MCF 10A (cell line): ENCODE measurements at regions not wholly inside any gene's neighbourhood (a gene's known extent, or its start where the extent isn't known, plus 50 kb on each side); places are given as distances from the start of the nearest gene placed in this dataset.
A peak's percentile ranks its signal among the peaks of the same experiment; 100 is the strongest.

Experiments used
- BruUV-seq: library from RNA; stranded (reverse); fragments of 400-500 nt; replicated peaks from 2 replicates; lab custom pipeline; 2021; lab: Mats Ljungman, UMichigan
- CTCF ChIA-PET: fragments of 300-600 bp; sonication (Branson Sonifier 250); formaldehyde crosslinking; extraction: SDS; loops from one replicate; lab custom pipeline; 2021; ENCODE audit warnings: antibody characterized with exemption, inconsistent platforms; lab: Yijun Ruan, JAX
- POLR2A ChIA-PET: fragments of 300-600, 350-650 bp; sonication (Branson Sonifier 250); formaldehyde crosslinking; extraction: SDS; loops from one replicate; lab custom pipeline; 2020; ENCODE audit warnings: antibody characterized with exemption, inconsistent platforms; lab: Yijun Ruan, JAX
- DNase-seq: peaks from one replicate; pipeline ENCODE4 v3.0.0-alpha.2; 2018; ENCODE audit not compliant: unreplicated experiment
- H3K27ac Mint-ChIP-seq: one replicate; pipeline ENCODE4 v1.8.0; 2022; ENCODE audit warnings: mild to moderate bottlenecking, low read depth, mixed read lengths; ENCODE audit not compliant: unreplicated experiment
- H3K27me3 Mint-ChIP-seq: one replicate; pipeline ENCODE4 v1.8.0; 2022; ENCODE audit warnings: mixed read lengths; ENCODE audit not compliant: insufficient read depth, unreplicated experiment
- H3K36me3 Mint-ChIP-seq: one replicate; pipeline ENCODE4 v1.8.0; 2022; ENCODE audit warnings: mild to moderate bottlenecking, moderate library complexity, mixed read lengths; ENCODE audit not compliant: insufficient read depth, unreplicated experiment
- H3K4me1 Mint-ChIP-seq: one replicate; pipeline ENCODE4 v1.8.0; 2022; ENCODE audit warnings: mixed read lengths; ENCODE audit not compliant: insufficient read depth, unreplicated experiment
- H3K4me3 Mint-ChIP-seq: one replicate; pipeline ENCODE4 v1.8.0; 2022; ENCODE audit warnings: mild to moderate bottlenecking, moderate library complexity, mixed read lengths; ENCODE audit not compliant: unreplicated experiment
- H3K9me3 Mint-ChIP-seq: one replicate; pipeline ENCODE4 v1.8.0; 2022; ENCODE audit warnings: mixed read lengths; ENCODE audit not compliant: unreplicated experiment
- CTCF ChIP-seq: fragments of 200-600 bp; IDR thresholded peaks from one replicate; pipeline ENCODE4 v1.8.0; 2022; ENCODE audit warnings: antibody characterized with exemption, mild to moderate bottlenecking; ENCODE audit not compliant: unreplicated experiment
- intact Hi-C: fragments of 100-400 bp; cut with micrococcal nuclease; formaldehyde crosslinking; loops from 2 replicates; pipeline ENCODE4 v1.14.1; 2022

- ChIA-PET CTCF (interaction anchor here (1.9 to 2.4 kb wide), 2 partner anchors 9 to 220 kb away, joined by 4 to 16 read pairs; no protein-coding TSS in a partner anchor), POLR2A (interaction anchor here (0.9 to 26.6 kb wide), 7 partner anchors 10 to 41 kb away, joined by 3 to 502 read pairs (median 7); no protein-coding TSS in a partner anchor)
- no TSS peak for BruUV-seq
- no peak for DNase-seq
- intact Hi-C loops = no loop called here
- no peaks in the 10 kb centered on the region for H3K27me3 Mint-ChIP-seq
- TF ChIP-seq CTCF = no peak
- no peak overlapping the region for H3K4me3 Mint-ChIP-seq
- peak overlapping the region; percentile 81 for H3K27ac Mint-ChIP-seq
- no peaks in the 10 kb centered on the region for H3K9me3 Mint-ChIP-seq
- peaks cover 29% of the 10 kb centered on the region for H3K36me3 Mint-ChIP-seq
- peaks cover 36% of the 10 kb centered on the region for H3K4me1 Mint-ChIP-seq
Observed at GRCh38 chr1:198893141-198893540, 254.3 kb downstream of the PTPRC start.

DNA sequence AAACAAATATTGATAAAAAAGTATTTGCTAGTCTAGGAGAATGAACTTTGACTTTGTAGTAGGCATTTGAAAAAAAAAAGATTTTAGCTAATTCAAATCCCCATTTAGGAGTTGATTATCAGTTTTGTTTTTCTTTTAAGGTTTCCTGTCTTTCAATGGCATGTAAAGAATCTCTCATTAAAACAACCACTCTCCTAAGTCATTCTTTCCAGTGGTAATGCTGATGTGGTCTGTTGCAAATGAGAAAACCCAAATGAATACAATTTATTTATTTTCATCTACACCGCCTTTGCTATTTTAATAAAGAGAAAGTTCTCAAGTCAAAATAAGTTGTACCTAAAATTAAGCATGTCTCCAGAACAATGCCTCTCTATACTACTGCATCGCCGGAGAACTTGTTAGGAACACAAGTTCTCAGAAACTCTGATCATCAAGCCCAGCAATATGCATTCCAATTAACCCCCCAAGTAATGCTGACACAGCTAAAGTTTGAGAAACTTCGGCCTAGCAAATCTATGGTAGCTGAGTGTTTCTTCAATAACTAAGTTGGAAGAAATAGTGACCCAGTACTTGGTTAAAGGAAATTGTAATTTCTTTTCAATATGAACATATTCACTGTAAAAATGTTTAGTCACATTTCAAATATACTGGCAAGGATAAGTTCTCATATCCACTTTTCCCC is 255.1 kb downstream of the PTPRC start:
- Mint-ChIP-seq H3K36me3 (peaks cover 36% of the 10 kb centered on the region), H3K4me3 (no peak overlapping the region), H3K27me3 (no peaks in the 10 kb centered on the region), H3K9me3 (no peaks in the 10 kb centered on the region), H3K27ac (no peak overlapping the region), H3K4me1 (peaks cover 33% of the 10 kb centered on the region)
- no peak for TF ChIP-seq CTCF
- ChIA-PET POLR2A (interaction anchor here (0.9 to 26.6 kb wide), 7 partner anchors 8 to 67 kb away, joined by 3 to 502 read pairs (median 4); no protein-coding TSS in a partner anchor), CTCF (interaction anchor here (1.0 to 2.4 kb wide), 4 partner anchors 8 to 792 kb away, joined by 3 to 16 read pairs (median 4); no protein-coding TSS in a partner anchor)
- BruUV-seq = no TSS peak
- intact Hi-C loops = no loop called here
- no peak for DNase-seq

GRCh38 chr1:198901266-198901665 is 262.4 kb downstream of the PTPRC start:
- Mint-ChIP-seq H3K27me3 (no peaks in the 10 kb centered on the region), H3K9me3 (no peaks in the 10 kb centered on the region), H3K27ac (peak overlapping the region; percentile 94), H3K4me1 (peaks cover 49% of the 10 kb centered on the region), H3K36me3 (peaks cover 37% of the 10 kb centered on the region), H3K4me3 (no peak overlapping the region)
- POLR2A ChIA-PET = interaction anchor here (0.6 to 26.6 kb wide), 13 partner anchors 7 to 1478 kb away, joined by 3 to 502 read pairs (median 9); no protein-coding TSS in a partner anchor
- BruUV-seq = no TSS peak
- TF ChIP-seq CTCF = no peak
- CTCF ChIA-PET = interaction anchor here (1.4 to 3.6 kb wide), 4 partner anchors 9 to 35 kb away, joined by 3 to 25 read pairs (median 18); no protein-coding TSS in a partner anchor
- no peak for DNase-seq
- intact Hi-C loops = no loop called here

- peaks cover 30% of the 10 kb centered on the region for H3K36me3 Mint-ChIP-seq
- peak overlapping the region; percentile 94 for H3K27ac Mint-ChIP-seq
- TF ChIP-seq CTCF = no peak
- BruUV-seq = TSS peak; percentile 30
- intact Hi-C loops = loop anchor here (2.0 kb wide), 2 partner anchors 14 to 32 kb away; no protein-coding TSS in a partner anchor
- DNase-seq = peak; percentile 73
- no peaks in the 10 kb centered on the region for H3K27me3 Mint-ChIP-seq
- peaks cover 62% of the 10 kb centered on the region for H3K4me1 Mint-ChIP-seq
- no peaks in the 10 kb centered on the region for H3K9me3 Mint-ChIP-seq
- ChIA-PET CTCF (interaction anchor here (0.7 to 3.6 kb wide), 10 partner anchors 10 to 1633 kb away, joined by 3 to 25 read pairs (median 5); no protein-coding TSS in a partner anchor), POLR2A (interaction anchor here (0.8 to 26.6 kb wide), 13 partner anchors 9 to 181 kb away, joined by 3 to 502 read pairs (median 12); no protein-coding TSS in a partner anchor)
- peak overlapping the region; percentile 54 for H3K4me3 Mint-ChIP-seq
Observed at GRCh38 chr1:198902655-198903054, 263.8 kb downstream of the PTPRC start.
